KMS-11 (cell line): ENCODE measurements at regions not wholly inside any gene's neighbourhood (a gene's known extent, or its start where the extent isn't known, plus 50 kb on each side); places are given as distances from the start of the nearest gene placed in this dataset.
A peak's percentile ranks its signal among the peaks of the same experiment; 100 is the strongest.

Experiments
- H2AFZ ChIP-seq: fragments of 200-600 bp; sonication (generic); 2 replicates; pipeline ENCODE4 v1.6.1; 2016; ENCODE audit warnings: antibody characterized with exemption, mixed run types, low read depth
- H3K27ac ChIP-seq: fragments of 200-600 bp; sonication (generic); 2 replicates; pipeline ENCODE4 v1.6.1; 2016; ENCODE audit warnings: mild to moderate bottlenecking, mixed run types
- H3K27me3 ChIP-seq: fragments of 200-600 bp; sonication (generic); 2 replicates; pipeline ENCODE4 v1.6.1; 2017; ENCODE audit warnings: mild to moderate bottlenecking, low read depth, mixed run types, moderate library complexity; ENCODE audit not compliant: insufficient read depth
- H3K36me3 ChIP-seq: fragments of 200-600 bp; sonication (generic); 2 replicates; pipeline ENCODE4 v1.6.1; 2017; ENCODE audit warnings: mild to moderate bottlenecking, mixed run types; ENCODE audit not compliant: insufficient read depth
- H3K4me1 ChIP-seq: fragments of 200-600 bp; sonication (generic); 2 replicates; pipeline ENCODE4 v1.6.1; 2016; ENCODE audit warnings: mild to moderate bottlenecking, low read depth, mixed run types; ENCODE audit not compliant: poor library complexity, severe bottlenecking
- H3K4me2 ChIP-seq: fragments of 200-600 bp; sonication (generic); 2 replicates; pipeline ENCODE4 v1.7.0; 2016; ENCODE audit warnings: mild to moderate bottlenecking, mixed run types
- H3K4me3 ChIP-seq: fragments of 200-600 bp; sonication (generic); IDR thresholded peaks from 2 replicates; pipeline ENCODE4 v1.6.1; 2017; ENCODE audit warnings: low read depth, low read length, mixed read lengths; ENCODE audit not compliant: insufficient read depth
- H3K79me2 ChIP-seq: fragments of 200-600 bp; sonication (generic); 2 replicates; pipeline ENCODE4 v1.6.1; 2016; ENCODE audit warnings: low read depth, mixed run types; ENCODE audit not compliant: insufficient read depth
- H3K9ac ChIP-seq: fragments of 200-600 bp; sonication (generic); 2 replicates; pipeline ENCODE4 v1.6.1; 2016; ENCODE audit warnings: mild to moderate bottlenecking, mixed run types
- H4K20me1 ChIP-seq: fragments of 200-600 bp; sonication (generic); 2 replicates; pipeline ENCODE4 v1.6.1; 2016; ENCODE audit warnings: mild to moderate bottlenecking, mixed run types; ENCODE audit not compliant: insufficient read depth
- TF ChIP-seq, protein P1 (sequence below): fragments of 200-600 bp; sonication (generic); conservative IDR thresholded peaks from 2 replicates; pipeline ENCODE4 v1.6.1; 2017; ENCODE audit warnings: low read depth, mild to moderate bottlenecking, antibody characterized with exemption, low read length, moderate library complexity, mixed read lengths

DNA sequence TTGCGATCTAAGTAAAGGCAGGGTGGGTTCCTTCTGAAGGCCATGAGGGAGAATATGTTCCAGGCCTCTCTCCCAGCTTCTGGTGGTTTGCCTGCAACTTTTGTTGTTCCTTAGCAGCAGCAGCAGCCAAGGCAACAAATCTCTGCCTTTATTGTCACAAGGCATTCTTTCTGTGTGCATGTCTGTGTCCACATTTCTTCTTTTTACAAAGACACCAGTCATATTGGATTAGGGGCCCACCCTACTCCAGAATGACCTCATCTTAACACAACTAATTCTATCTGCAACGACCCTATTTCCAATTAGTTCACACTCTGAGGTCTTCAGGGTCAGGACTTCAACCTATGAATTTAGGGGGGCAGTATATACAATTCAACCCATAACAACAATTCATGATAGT, 587.5 kb downstream of the XIRP2 start:
- TF ChIP-seq, protein P1, sequence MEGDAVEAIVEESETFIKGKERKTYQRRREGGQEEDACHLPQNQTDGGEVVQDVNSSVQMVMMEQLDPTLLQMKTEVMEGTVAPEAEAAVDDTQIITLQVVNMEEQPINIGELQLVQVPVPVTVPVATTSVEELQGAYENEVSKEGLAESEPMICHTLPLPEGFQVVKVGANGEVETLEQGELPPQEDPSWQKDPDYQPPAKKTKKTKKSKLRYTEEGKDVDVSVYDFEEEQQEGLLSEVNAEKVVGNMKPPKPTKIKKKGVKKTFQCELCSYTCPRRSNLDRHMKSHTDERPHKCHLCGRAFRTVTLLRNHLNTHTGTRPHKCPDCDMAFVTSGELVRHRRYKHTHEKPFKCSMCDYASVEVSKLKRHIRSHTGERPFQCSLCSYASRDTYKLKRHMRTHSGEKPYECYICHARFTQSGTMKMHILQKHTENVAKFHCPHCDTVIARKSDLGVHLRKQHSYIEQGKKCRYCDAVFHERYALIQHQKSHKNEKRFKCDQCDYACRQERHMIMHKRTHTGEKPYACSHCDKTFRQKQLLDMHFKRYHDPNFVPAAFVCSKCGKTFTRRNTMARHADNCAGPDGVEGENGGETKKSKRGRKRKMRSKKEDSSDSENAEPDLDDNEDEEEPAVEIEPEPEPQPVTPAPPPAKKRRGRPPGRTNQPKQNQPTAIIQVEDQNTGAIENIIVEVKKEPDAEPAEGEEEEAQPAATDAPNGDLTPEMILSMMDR: no peak
- no peaks in the 10 kb centered on the region for H4K20me1 ChIP-seq
- H3K4me3 ChIP-seq: no peak overlapping the region
- H3K27me3 ChIP-seq: no peaks in the 10 kb centered on the region
- no peak overlapping the region for H3K9ac ChIP-seq
- no peak overlapping the region for H3K27ac ChIP-seq
- H3K36me3 ChIP-seq: no peaks in the 10 kb centered on the region
- H3K79me2 ChIP-seq: no peaks in the 10 kb centered on the region
- no peak overlapping the region for H3K4me2 ChIP-seq
- peaks cover 19% of the 10 kb centered on the region for H3K4me1 ChIP-seq
- no peak overlapping the region for H2AFZ ChIP-seq

DNA sequence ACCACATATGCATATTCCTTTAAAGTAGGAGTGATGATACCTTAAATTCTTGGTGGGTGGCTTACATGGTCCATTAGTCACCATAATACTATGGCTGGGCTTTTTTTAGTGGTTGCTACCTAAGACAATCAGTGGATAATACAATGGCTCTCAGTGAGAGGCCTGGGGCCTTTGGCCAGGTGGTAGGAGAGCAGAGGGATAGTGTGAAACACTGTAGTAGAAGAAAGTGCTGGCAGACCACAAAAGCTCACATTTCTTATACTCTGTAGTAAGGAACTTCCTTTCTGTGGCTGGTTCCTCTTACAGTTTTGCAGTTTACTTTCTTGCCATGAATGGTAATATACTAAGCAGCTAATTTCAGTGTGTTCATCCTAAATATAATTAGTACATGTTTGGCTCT, 583.5 kb downstream of the XIRP2 start:
- H3K79me2 ChIP-seq: no peaks in the 10 kb centered on the region
- H3K9ac ChIP-seq: no peak overlapping the region
- TF ChIP-seq, protein P1: no peak
- peak overlapping the region; percentile 36; the same call in 1 of the 2 replicates for H3K4me2 ChIP-seq
- H3K4me3 ChIP-seq: no peak overlapping the region
- peaks cover 29% of the 10 kb centered on the region for H3K4me1 ChIP-seq
- no peak overlapping the region for H3K27ac ChIP-seq
- H4K20me1 ChIP-seq: no peaks in the 10 kb centered on the region
- H2AFZ ChIP-seq: no peak overlapping the region
- no peaks in the 10 kb centered on the region for H3K27me3 ChIP-seq
- H3K36me3 ChIP-seq: no peaks in the 10 kb centered on the region

DNA sequence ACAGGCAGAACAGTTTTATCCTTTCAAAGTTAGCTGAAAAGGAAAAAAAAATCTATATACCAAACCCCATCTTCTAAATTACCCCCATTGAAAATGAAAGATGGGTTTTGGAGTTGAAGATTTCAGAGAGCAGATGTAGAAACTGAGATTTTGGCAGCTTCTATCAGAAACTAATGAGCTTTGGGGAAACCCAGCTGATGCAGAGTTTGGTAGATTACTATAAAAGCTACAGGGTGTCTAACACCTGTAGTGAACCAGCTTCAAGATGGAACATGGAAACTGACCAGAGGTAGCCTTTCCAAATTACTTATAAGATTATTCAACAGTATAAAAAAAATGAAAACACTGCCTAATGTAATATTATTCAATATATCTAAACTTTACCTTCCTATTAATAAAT, 583.1 kb downstream of the XIRP2 start:
- Histone ChIP-seq H4K20me1 (no peaks in the 10 kb centered on the region), H3K27me3 (no peaks in the 10 kb centered on the region), H3K9ac (no peak overlapping the region), H3K4me2 (peak overlapping the region; percentile 36; the same call in 1 of the 2 replicates), H2AFZ (no peak overlapping the region), H3K36me3 (no peaks in the 10 kb centered on the region), H3K27ac (no peak overlapping the region), H3K79me2 (no peaks in the 10 kb centered on the region), H3K4me3 (no peak overlapping the region), H3K4me1 (peaks cover 29% of the 10 kb centered on the region)
- TF ChIP-seq, protein P1: no peak

DNA sequence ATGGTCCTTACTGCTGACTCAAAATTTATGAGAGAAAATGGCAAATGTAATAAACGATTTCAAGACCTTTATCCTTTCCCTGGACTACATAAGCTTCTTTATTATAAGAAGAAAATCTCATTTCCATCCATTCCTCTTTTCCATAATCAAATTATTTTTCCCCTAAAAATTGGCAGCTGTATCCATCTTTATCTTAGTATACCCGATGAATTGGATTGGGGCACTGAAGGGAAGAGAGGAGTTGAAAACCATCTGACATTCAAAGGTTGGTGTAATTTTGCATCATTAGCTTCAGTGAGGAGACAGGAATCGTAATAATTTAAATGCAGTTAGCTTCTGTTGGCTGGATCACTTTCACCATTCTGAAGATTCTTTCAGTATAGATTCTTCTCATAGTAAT, 574.1 kb downstream of the XIRP2 start:
- no peaks in the 10 kb centered on the region for H3K36me3 ChIP-seq
- H3K27me3 ChIP-seq: no peaks in the 10 kb centered on the region
- H3K9ac ChIP-seq: no peak overlapping the region
- H3K4me3 ChIP-seq: no peak overlapping the region
- no peaks in the 10 kb centered on the region for H3K79me2 ChIP-seq
- H4K20me1 ChIP-seq: no peaks in the 10 kb centered on the region
- H3K27ac ChIP-seq: no peak overlapping the region
- H3K4me1 ChIP-seq: no peaks in the 10 kb centered on the region
- H2AFZ ChIP-seq: no peak overlapping the region
- H3K4me2 ChIP-seq: no peak overlapping the region
- TF ChIP-seq, protein P1: no peak
